Fibroblast of lung (primary cell): ENCODE measurements at regions not wholly inside any gene's neighbourhood (a gene's known extent, or its start where the extent isn't known, plus 50 kb on each side); places are given as distances from the start of the nearest gene placed in this dataset.

Experiments
- CTCF ChIP-seq, 2 donors: IDR thresholded peaks in 1 of 2; conservative IDR thresholded peaks in 1 of 2; 1 replicate in 1 of 2; 2 replicates in 1 of 2; pipeline ENCODE4 v1.5.1; 2011 to 2012; ENCODE audit warnings: low read length in 2 of 2, control low read depth in 1 of 2, inconsistent platforms in 1 of 2, low read depth in 1 of 2, mild to moderate bottlenecking in 1 of 2
- EZH2 ChIP-seq: IDR thresholded peaks from 2 replicates; pipeline ENCODE4 v1.5.1; 2012; ENCODE audit warnings: low read length, control low read depth, mild to moderate bottlenecking; ENCODE audit errors: missing control alignments

GRCh38 chr5:155954701-155955445 lies 372.1 kb upstream of the SGCD start:
- no peak for TF ChIP-seq CTCF (conservative IDR thresholded peaks at IDR 0.05 in 1 of 2, IDR thresholded peaks at IDR 0.05 in 1 of 2; ENCODE audit: low read depth in 1 of 2, low read length in 2 of 2)
- no peak for TF ChIP-seq EZH2
